SK-N-SH (cell line): ENCODE measurements at regions not wholly inside any gene's neighbourhood (a gene's known extent, or its start where the extent isn't known, plus 50 kb on each side); places are given as distances from the start of the nearest gene placed in this dataset.
A peak's percentile ranks its signal among the peaks of the same experiment; 100 is the strongest.

Experiments used
- CTCF ChIP-seq: fragments of 200-600 bp; sonication (generic); IDR thresholded peaks from 2 replicates; pipeline ENCODE4 v1.6.1; 2017; ENCODE audit warnings: antibody characterized with exemption, mild to moderate bottlenecking, moderate library complexity
- EZH2phosphoT487 ChIP-seq: fragments of 200-600 bp; sonication (generic); IDR thresholded peaks from 2 replicates; pipeline ENCODE4 v1.6.1; 2017; ENCODE audit warnings: low read depth, mixed run types, mild to moderate bottlenecking, antibody characterized with exemption, moderate library complexity, borderline replicate concordance
- GATA2 ChIP-seq: sonication (generic); formaldehyde crosslinking; IDR thresholded peaks from 2 replicates; pipeline ENCODE4 v1.5.0; 2020; ENCODE audit warnings: mild to moderate bottlenecking, missing genetic modification reagents
- JUND ChIP-seq: IDR thresholded peaks from 2 replicates; pipeline ENCODE4 v1.4.0; 2012
- MAX ChIP-seq: IDR thresholded peaks from 2 replicates; pipeline ENCODE4 v1.4.0; 2012; ENCODE audit warnings: low read depth
- RXRA ChIP-seq: IDR thresholded peaks from 2 replicates; pipeline ENCODE4 v1.4.0; 2012; ENCODE audit warnings: low read depth, mild to moderate bottlenecking, borderline replicate concordance
- TAF1 ChIP-seq: IDR thresholded peaks from 2 replicates; pipeline ENCODE4 v1.6.1; 2012; ENCODE audit warnings: low read depth, mild to moderate bottlenecking, low read length, moderate library complexity, borderline replicate concordance
- TCF12 ChIP-seq: IDR thresholded peaks from 2 replicates; pipeline ENCODE4 v1.4.0; 2012
- USF2 ChIP-seq: fragments of 150-350 bp; IDR thresholded peaks from 2 replicates; pipeline ENCODE4 v1.6.1; 2017; ENCODE audit warnings: antibody characterized with exemption, low read length, low read depth, borderline replicate concordance
- ZBTB33 ChIP-seq: IDR thresholded peaks from 2 replicates; pipeline ENCODE4 v1.4.0; 2012; ENCODE audit warnings: low read depth, borderline replicate concordance
- TF ChIP-seq, protein P1 (sequence below): IDR thresholded peaks from 2 replicates; pipeline ENCODE4 v1.6.1; 2012; ENCODE audit warnings: mild to moderate bottlenecking, low read depth, low read length, moderate library complexity
- TF ChIP-seq, protein P2 (sequence below): IDR thresholded peaks from 2 replicates; pipeline ENCODE4 v1.4.0; 2012; ENCODE audit warnings: low read depth, borderline replicate concordance

- TF ChIP-seq, protein P1, sequence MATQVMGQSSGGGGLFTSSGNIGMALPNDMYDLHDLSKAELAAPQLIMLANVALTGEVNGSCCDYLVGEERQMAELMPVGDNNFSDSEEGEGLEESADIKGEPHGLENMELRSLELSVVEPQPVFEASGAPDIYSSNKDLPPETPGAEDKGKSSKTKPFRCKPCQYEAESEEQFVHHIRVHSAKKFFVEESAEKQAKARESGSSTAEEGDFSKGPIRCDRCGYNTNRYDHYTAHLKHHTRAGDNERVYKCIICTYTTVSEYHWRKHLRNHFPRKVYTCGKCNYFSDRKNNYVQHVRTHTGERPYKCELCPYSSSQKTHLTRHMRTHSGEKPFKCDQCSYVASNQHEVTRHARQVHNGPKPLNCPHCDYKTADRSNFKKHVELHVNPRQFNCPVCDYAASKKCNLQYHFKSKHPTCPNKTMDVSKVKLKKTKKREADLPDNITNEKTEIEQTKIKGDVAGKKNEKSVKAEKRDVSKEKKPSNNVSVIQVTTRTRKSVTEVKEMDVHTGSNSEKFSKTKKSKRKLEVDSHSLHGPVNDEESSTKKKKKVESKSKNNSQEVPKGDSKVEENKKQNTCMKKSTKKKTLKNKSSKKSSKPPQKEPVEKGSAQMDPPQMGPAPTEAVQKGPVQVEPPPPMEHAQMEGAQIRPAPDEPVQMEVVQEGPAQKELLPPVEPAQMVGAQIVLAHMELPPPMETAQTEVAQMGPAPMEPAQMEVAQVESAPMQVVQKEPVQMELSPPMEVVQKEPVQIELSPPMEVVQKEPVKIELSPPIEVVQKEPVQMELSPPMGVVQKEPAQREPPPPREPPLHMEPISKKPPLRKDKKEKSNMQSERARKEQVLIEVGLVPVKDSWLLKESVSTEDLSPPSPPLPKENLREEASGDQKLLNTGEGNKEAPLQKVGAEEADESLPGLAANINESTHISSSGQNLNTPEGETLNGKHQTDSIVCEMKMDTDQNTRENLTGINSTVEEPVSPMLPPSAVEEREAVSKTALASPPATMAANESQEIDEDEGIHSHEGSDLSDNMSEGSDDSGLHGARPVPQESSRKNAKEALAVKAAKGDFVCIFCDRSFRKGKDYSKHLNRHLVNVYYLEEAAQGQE = no peak
- no peak for TF ChIP-seq RXRA
- TF ChIP-seq ZBTB33 = no peak
- TF ChIP-seq GATA2 (CRISPR knock-in tag) = peak; percentile 88
- no peak for TF ChIP-seq CTCF
- no peak for TF ChIP-seq TAF1
- TF ChIP-seq MAX = no peak
- TF ChIP-seq, protein P2, sequence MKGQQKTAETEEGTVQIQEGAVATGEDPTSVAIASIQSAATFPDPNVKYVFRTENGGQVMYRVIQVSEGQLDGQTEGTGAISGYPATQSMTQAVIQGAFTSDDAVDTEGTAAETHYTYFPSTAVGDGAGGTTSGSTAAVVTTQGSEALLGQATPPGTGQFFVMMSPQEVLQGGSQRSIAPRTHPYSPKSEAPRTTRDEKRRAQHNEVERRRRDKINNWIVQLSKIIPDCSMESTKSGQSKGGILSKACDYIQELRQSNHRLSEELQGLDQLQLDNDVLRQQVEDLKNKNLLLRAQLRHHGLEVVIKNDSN = no peak
- TF ChIP-seq TCF12 = peak; percentile 56; the same call in 1 of the 2 replicates
- no peak for TF ChIP-seq EZH2phosphoT487
- no peak for TF ChIP-seq USF2
- no peak for TF ChIP-seq JUND
Measured at GRCh38 chr3:194270627-194271459, 80.3 kb downstream of the CPN2 start (continued).
